HFFc6 (cell line): ENCODE measurements at regions not wholly inside any gene's neighbourhood (a gene's known extent, or its start where the extent isn't known, plus 50 kb on each side); places are given as distances from the start of the nearest gene placed in this dataset.

Experiments used
- DNase-seq: peaks from one replicate; pipeline ENCODE4 v3.0.0-alpha.2; 2018
- H3K27ac Mint-ChIP-seq: 2 replicates; pipeline ENCODE4 v1.8.0; 2020; ENCODE audit warnings: mild to moderate bottlenecking, mixed read lengths
- H3K27me3 Mint-ChIP-seq: 2 replicates; pipeline ENCODE4 v1.8.0; 2021; ENCODE audit warnings: mild to moderate bottlenecking, moderate library complexity, mixed read lengths; ENCODE audit not compliant: insufficient read depth
- H3K36me3 Mint-ChIP-seq: 2 replicates; pipeline ENCODE4 v1.8.0; 2021; ENCODE audit warnings: low read depth, mixed read lengths
- H3K4me1 Mint-ChIP-seq: 2 replicates; pipeline ENCODE4 v1.8.0; 2020; ENCODE audit warnings: low read depth, mixed read lengths
- H3K4me3 Mint-ChIP-seq: 2 replicates; pipeline ENCODE4 v1.8.0; 2020; ENCODE audit warnings: mild to moderate bottlenecking, moderate library complexity, mixed read lengths
- H3K9me3 Mint-ChIP-seq: 2 replicates; pipeline ENCODE4 v1.8.0; 2020; ENCODE audit warnings: mild to moderate bottlenecking, mixed read lengths
- CTCF ChIP-seq: fragments of 200-600 bp; sonication (generic); IDR thresholded peaks from 2 replicates; pipeline ENCODE4 v1.5.0; 2021; ENCODE audit warnings: antibody characterized with exemption, mild to moderate bottlenecking

DNA sequence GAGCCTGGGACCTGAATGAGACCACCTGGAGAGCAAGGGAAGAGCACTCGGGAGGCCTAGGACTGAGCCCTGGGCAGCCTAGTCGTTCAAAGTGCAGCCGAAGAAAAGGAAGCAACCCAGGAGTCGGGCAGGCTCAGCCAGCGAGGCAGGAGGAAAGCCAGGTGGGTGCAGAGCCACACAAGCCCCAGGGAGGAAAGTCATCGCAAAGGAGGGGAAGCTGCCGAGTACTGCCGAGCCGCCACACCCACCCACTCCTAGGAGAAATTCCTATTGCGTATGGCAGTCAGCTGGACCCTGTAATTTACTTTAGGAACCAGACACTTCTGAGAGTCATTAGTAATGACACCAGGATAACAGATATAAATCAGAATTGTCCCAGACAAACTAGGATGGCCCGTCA is 187.6 kb downstream of the KATNIP start:
- no peak for DNase-seq
- Mint-ChIP-seq H3K27ac (no peak overlapping the region), H3K27me3 (peaks cover 2% of the 10 kb centered on the region), H3K9me3 (no peaks in the 10 kb centered on the region), H3K4me3 (no peak overlapping the region), H3K4me1 (no peaks in the 10 kb centered on the region), H3K36me3 (peaks cover 16% of the 10 kb centered on the region)
- no peak for TF ChIP-seq CTCF
